A549 (cell line): ENCODE measurements at regions not wholly inside any gene's neighbourhood (a gene's known extent, or its start where the extent isn't known, plus 50 kb on each side); places are given as distances from the start of the nearest gene placed in this dataset.
A peak's percentile ranks its signal among the peaks of the same experiment; 100 is the strongest.

ENCODE experiments used
- ATAC-seq, 2 experiments: fragments of 200-7000 bp in 1 of 2; fragments of >200 bp in 1 of 2; cut with Nextera tagmentation in 1 of 2; cut with Tn5 transposase in 1 of 2; 3 replicates each; pipeline versions ENCODE4 v1.8.0 to v1.9.1; 2018 to 2020; ENCODE audit warnings: mild to moderate bottlenecking in 1 of 2, moderate library complexity in 1 of 2
- CTCF ChIA-PET: fragments of 300-600 bp; sonication (Branson Sonifier 250); formaldehyde crosslinking; extraction: SDS; loops from one replicate; lab custom pipeline; 2021; ENCODE audit warnings: antibody characterized with exemption, inconsistent platforms; lab: Yijun Ruan, JAX
- POLR2A ChIA-PET: fragments of 350-600 bp; formaldehyde crosslinking; extraction: SDS; loops from one replicate; lab custom pipeline; 2021; ENCODE audit warnings: antibody characterized with exemption, inconsistent platforms; lab: Yijun Ruan, JAX
- DNase-seq, 2 experiments: peaks; one replicate each; pipeline versions ENCODE4 v3.0.0 to v3.0.0-alpha.2; 2011 to 2016; ENCODE audit warnings: low read depth in 1 of 2, low spot score in 1 of 2
- FAIRE-seq: peaks from 2 replicates; lab custom pipeline; 2011; peaks lifted over from hg19 to GRCh38; lab: Jason Lieb, UNC
- H3K27ac ChIP-seq, 2 experiments: fragments of >200 bp; sonication (Bioruptor Twin); formaldehyde crosslinking; 3 replicates each; pipeline ENCODE4 v1.5.1; 2016 to 2017
- H3K4me1 ChIP-seq: fragments of >200 bp; sonication (Bioruptor Twin); formaldehyde crosslinking; 3 replicates; pipeline ENCODE4 v1.6.1; 2016
- H3K4me2 ChIP-seq: fragments of >200 bp; sonication (Bioruptor Twin); formaldehyde crosslinking; 3 replicates; pipeline ENCODE4 v1.6.1; 2016
- H3K4me3 ChIP-seq: fragments of >200 bp; sonication (Bioruptor Twin); formaldehyde crosslinking; 3 replicates; pipeline ENCODE4 v1.5.1; 2016
- H3K9me3 ChIP-seq: fragments of >200 bp; sonication (Bioruptor Twin); formaldehyde crosslinking; 3 replicates; pipeline ENCODE4 v1.6.1; 2016
- CBX8 ChIP-seq: fragments of 200-600 bp; sonication (generic); IDR thresholded peaks from 2 replicates; pipeline ENCODE4 v1.6.1; 2016
- CEBPB ChIP-seq, 2 experiments: fragments of >200 bp in 1 of 2; sonication (Bioruptor Twin) in 1 of 2; formaldehyde crosslinking in 1 of 2; IDR thresholded peaks; 2 replicates each; pipeline ENCODE4 v1.6.1; 2012 to 2016
- CHD4 ChIP-seq: fragments of 200-600 bp; sonication (generic); IDR thresholded peaks from 2 replicates; pipeline ENCODE4 v1.6.1; 2016; ENCODE audit warnings: antibody characterized with exemption, mild to moderate bottlenecking, borderline replicate concordance
- EHF ChIP-seq: fragments of 250-450 bp; sonication (Bioruptor Pico); IDR thresholded peaks from 2 replicates; pipeline ENCODE4 v1.5.0; 2020; ENCODE audit warnings: mild to moderate bottlenecking
- EHMT2 ChIP-seq: fragments of 200-600 bp; sonication (generic); IDR thresholded peaks from 2 replicates; pipeline ENCODE4 v1.6.1; 2016; ENCODE audit warnings: antibody characterized with exemption, low read depth, mild to moderate bottlenecking, moderate library complexity
- ESRRA ChIP-seq: fragments of 150-350 bp; IDR thresholded peaks from 2 replicates; pipeline ENCODE4 v1.6.1; 2014; ENCODE audit warnings: mild to moderate bottlenecking, low read length, borderline replicate concordance
- FOXS1 ChIP-seq: fragments of 250-450 bp; sonication (Bioruptor Pico); IDR thresholded peaks from 2 replicates; pipeline ENCODE4 v1.5.0; 2020; ENCODE audit warnings: mild to moderate bottlenecking, moderate library complexity
- GATA3 ChIP-seq: IDR thresholded peaks from 2 replicates; pipeline ENCODE4 v1.6.1; 2012; ENCODE audit warnings: borderline replicate concordance
- HDAC2 ChIP-seq: fragments of 200-600 bp; sonication (generic); IDR thresholded peaks from 2 replicates; pipeline ENCODE4 v1.6.1; 2016
- HOXA7 ChIP-seq: fragments of 250-450 bp; sonication (Bioruptor Pico); IDR thresholded peaks from 2 replicates; pipeline ENCODE4 v1.5.0; 2020; ENCODE audit warnings: mild to moderate bottlenecking, moderate library complexity
- HOXB13 ChIP-seq: fragments of 250-450 bp; sonication (Bioruptor Pico); IDR thresholded peaks from 2 replicates; pipeline ENCODE4 v1.5.0; 2020; ENCODE audit warnings: low read depth, mild to moderate bottlenecking, moderate library complexity
- KDM1A ChIP-seq: fragments of 200-600 bp; sonication (generic); IDR thresholded peaks from 2 replicates; pipeline ENCODE4 v1.6.1; 2016; ENCODE audit warnings: low read depth, mild to moderate bottlenecking
- KDM5A ChIP-seq: fragments of 200-600 bp; sonication (generic); IDR thresholded peaks from 2 replicates; pipeline ENCODE4 v1.6.1; 2016; ENCODE audit warnings: antibody characterized with exemption, mild to moderate bottlenecking
- MAFK ChIP-seq: fragments of 450-650 bp; IDR thresholded peaks from 2 replicates; pipeline ENCODE4 v1.6.1; 2014; ENCODE audit not compliant: partially characterized antibody
- MAZ ChIP-seq: fragments of 150-350 bp; IDR thresholded peaks from 2 replicates; pipeline ENCODE4 v1.6.1; 2014; ENCODE audit warnings: antibody characterized with exemption, low read depth, low read length, borderline replicate concordance
- PHF8 ChIP-seq: fragments of 200-600 bp; sonication (generic); IDR thresholded peaks from 2 replicates; pipeline ENCODE4 v1.6.1; 2016; ENCODE audit warnings: low read depth, mild to moderate bottlenecking, antibody characterized with exemption, moderate library complexity, borderline replicate concordance
- POLR2A ChIP-seq: IDR thresholded peaks from 2 replicates; pipeline ENCODE4 v1.6.1; 2012; ENCODE audit warnings: mild to moderate bottlenecking, low read length
- RAD21 ChIP-seq, 2 experiments: fragments of >200 bp in 1 of 2; sonication (Bioruptor Twin) in 1 of 2; formaldehyde crosslinking in 1 of 2; IDR thresholded peaks in 1 of 2; conservative IDR thresholded peaks in 1 of 2; 2 replicates in 1 of 2; 3 replicates in 1 of 2; pipeline ENCODE4 v1.6.1; 2012 to 2018; ENCODE audit warnings: inconsistent platforms in 1 of 2
- RFX5 ChIP-seq: fragments of 450-650 bp; IDR thresholded peaks from 2 replicates; pipeline ENCODE4 v1.7.1; 2014; ENCODE audit warnings: antibody characterized with exemption, mild to moderate bottlenecking, moderate library complexity
- SREBF2 ChIP-seq: fragments of 450-650 bp; IDR thresholded peaks from 2 replicates; pipeline ENCODE4 v1.6.1; 2014; ENCODE audit warnings: mild to moderate bottlenecking, moderate library complexity
- TFCP2L1 ChIP-seq: fragments of 250-450 bp; sonication (Bioruptor Pico); IDR thresholded peaks from 2 replicates; pipeline ENCODE4 v1.5.0; 2021; ENCODE audit warnings: mild to moderate bottlenecking
- TP53 ChIP-seq: fragments of 250-450 bp; sonication (Bioruptor Pico); IDR thresholded peaks from 2 replicates; pipeline ENCODE4 v1.5.0; 2021; ENCODE audit warnings: mild to moderate bottlenecking, moderate library complexity
- ZNF302 ChIP-seq: fragments of 250-450 bp; sonication (Bioruptor Pico); IDR thresholded peaks from 2 replicates; pipeline ENCODE4 v1.9.0; 2021; ENCODE audit warnings: inconsistent platforms, mild to moderate bottlenecking, moderate library complexity
- ZSCAN20 ChIP-seq: fragments of 250-450 bp; sonication (Bioruptor Pico); IDR thresholded peaks from 2 replicates; pipeline ENCODE4 v1.8.0; 2022; ENCODE audit warnings: mild to moderate bottlenecking, moderate library complexity
- WGBS: methylation state at CpG from one replicate; pipeline ENCODE4 v1.1.6; 2017; ENCODE audit errors: missing lambda C conversion rate; 5-methylcytosine and 5-hydroxymethylcytosine counted together
- TF ChIP-seq, protein P1 (sequence below): fragments of 150-350 bp; IDR thresholded peaks from 2 replicates; pipeline ENCODE4 v1.6.1; 2014; ENCODE audit warnings: low read depth, mild to moderate bottlenecking, low read length
- TF ChIP-seq, protein P2 (sequence below): IDR thresholded peaks from 2 replicates; pipeline ENCODE4 v1.6.1; 2012; ENCODE audit warnings: low read depth, borderline replicate concordance
- TF ChIP-seq, protein P3 (sequence below): fragments of >200 bp; sonication (Bioruptor Twin); formaldehyde crosslinking; IDR thresholded peaks from 2 replicates; pipeline ENCODE4 v1.6.1; 2016
- TF ChIP-seq, protein P4 (sequence below): IDR thresholded peaks from 2 replicates; pipeline ENCODE4 v1.6.1; 2012
- TF ChIP-seq, protein P5 (sequence below): IDR thresholded peaks from 2 replicates; pipeline ENCODE4 v1.6.1; 2012
- TF ChIP-seq, protein P6 (sequence below): fragments of 200-600 bp; sonication (generic); IDR thresholded peaks from 2 replicates; pipeline ENCODE4 v1.6.1; 2016; ENCODE audit warnings: antibody characterized with exemption, mild to moderate bottlenecking, moderate library complexity

DNA sequence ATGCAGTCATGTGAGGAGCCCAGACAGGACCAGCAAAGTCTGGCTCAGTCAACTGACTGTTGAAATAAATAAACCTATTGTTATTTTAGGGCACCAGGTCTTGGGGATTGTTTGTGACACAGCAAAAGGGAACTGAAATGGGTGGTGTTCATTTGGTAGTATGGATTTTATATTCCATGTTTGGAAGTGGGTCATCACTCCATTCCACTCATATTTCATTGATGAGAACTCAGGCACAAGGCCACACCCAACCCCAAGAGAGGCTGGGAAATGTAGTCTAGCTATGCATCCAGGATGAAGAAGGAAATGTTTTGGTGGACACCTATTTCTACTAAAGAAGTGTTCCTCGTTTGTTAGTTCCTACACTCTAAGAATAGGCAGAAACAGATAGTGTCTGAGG lies 64.9 kb upstream of the BTBD3 start:
- WGBS, result 0% methylated on average over 1 of the region's 1 CpG
- ATAC-seq (no peak), FAIRE-seq (no peak), DNase-seq (no peak)
- TF ChIP-seq CHD4 (no peak), ZNF302 (no peak), PHF8 (no peak), HDAC2 (no peak), RFX5 (no peak), CEBPB (IDR thresholded peaks at IDR 0.05) (no peak), SREBF2 (no peak), KDM1A (no peak), HOXB13 (CRISPR knock-in tag) (no peak), MAZ (no peak), EHMT2 (no peak), ESRRA (no peak), HOXA7 (CRISPR knock-in tag) (no peak), FOXS1 (CRISPR knock-in tag) (no peak), MAFK (no peak), KDM5A (no peak), EHF (no peak)
- TF ChIP-seq, protein P1, sequence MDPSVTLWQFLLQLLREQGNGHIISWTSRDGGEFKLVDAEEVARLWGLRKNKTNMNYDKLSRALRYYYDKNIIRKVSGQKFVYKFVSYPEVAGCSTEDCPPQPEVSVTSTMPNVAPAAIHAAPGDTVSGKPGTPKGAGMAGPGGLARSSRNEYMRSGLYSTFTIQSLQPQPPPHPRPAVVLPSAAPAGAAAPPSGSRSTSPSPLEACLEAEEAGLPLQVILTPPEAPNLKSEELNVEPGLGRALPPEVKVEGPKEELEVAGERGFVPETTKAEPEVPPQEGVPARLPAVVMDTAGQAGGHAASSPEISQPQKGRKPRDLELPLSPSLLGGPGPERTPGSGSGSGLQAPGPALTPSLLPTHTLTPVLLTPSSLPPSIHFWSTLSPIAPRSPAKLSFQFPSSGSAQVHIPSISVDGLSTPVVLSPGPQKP, result no peak
- TF ChIP-seq, protein P2, sequence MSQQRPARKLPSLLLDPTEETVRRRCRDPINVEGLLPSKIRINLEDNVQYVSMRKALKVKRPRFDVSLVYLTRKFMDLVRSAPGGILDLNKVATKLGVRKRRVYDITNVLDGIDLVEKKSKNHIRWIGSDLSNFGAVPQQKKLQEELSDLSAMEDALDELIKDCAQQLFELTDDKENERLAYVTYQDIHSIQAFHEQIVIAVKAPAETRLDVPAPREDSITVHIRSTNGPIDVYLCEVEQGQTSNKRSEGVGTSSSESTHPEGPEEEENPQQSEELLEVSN, result no peak
- TF ChIP-seq, protein P3, sequence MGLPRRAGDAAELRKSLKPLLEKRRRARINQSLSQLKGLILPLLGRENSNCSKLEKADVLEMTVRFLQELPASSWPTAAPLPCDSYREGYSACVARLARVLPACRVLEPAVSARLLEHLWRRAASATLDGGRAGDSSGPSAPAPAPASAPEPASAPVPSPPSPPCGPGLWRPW, result no peak
- POLR2A ChIA-PET, result no interaction called here
- H3K27ac ChIP-seq, result no peak overlapping the region
- H3K4me2 ChIP-seq, result no peak overlapping the region
- CTCF ChIA-PET, result no interaction called here
- no peak overlapping the region for H3K4me3 ChIP-seq
- H3K4me1 ChIP-seq, result peaks cover 11% of the 10 kb centered on the region; the same call in 1 of the 3 replicates
- H3K9me3 ChIP-seq, result no peaks in the 10 kb centered on the region

DNA sequence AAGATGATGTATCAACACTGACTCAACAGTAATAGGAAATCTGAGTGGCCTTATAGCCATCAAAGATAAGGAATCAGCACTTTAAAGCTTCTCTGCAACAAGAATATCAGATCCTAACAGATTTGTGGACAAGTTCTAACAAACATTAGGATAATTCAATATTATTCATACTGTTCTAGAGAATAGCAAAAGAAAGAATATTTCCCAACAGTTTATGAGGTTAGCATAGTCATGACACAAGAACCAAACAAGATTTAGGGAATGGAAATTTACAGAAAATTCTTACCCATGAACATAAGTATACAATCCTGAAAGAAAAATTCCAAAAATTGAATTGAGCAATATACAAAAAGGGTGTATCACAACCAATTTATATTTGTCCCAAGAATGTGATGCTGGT lies 64.3 kb upstream of the BTBD3 start:
- no peak overlapping the region for H3K4me3 ChIP-seq
- POLR2A ChIA-PET, result no interaction called here
- TF ChIP-seq KDM1A (no peak), CEBPB (IDR thresholded peaks at IDR 0.05) (no peak), TP53 (CRISPR knock-in tag) (no peak), SREBF2 (no peak), RAD21 (conservative IDR thresholded peaks at IDR 0.05 in 1 of 2, IDR thresholded peaks at IDR 0.05 in 1 of 2) (no peak), TFCP2L1 (no peak), CBX8 (no peak), POLR2A (no peak), ZSCAN20 (CRISPR knock-in tag) (no peak), GATA3 (no peak), HDAC2 (no peak), EHMT2 (no peak), PHF8 (no peak), RFX5 (no peak)
- TF ChIP-seq, protein P4, sequence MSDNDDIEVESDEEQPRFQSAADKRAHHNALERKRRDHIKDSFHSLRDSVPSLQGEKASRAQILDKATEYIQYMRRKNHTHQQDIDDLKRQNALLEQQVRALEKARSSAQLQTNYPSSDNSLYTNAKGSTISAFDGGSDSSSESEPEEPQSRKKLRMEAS, result no peak
- TF ChIP-seq, protein P5, sequence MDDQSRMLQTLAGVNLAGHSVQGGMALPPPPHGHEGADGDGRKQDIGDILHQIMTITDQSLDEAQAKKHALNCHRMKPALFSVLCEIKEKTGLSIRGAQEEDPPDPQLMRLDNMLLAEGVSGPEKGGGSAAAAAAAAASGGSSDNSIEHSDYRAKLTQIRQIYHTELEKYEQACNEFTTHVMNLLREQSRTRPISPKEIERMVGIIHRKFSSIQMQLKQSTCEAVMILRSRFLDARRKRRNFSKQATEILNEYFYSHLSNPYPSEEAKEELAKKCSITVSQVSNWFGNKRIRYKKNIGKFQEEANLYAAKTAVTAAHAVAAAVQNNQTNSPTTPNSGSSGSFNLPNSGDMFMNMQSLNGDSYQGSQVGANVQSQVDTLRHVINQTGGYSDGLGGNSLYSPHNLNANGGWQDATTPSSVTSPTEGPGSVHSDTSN, result no peak
- TF ChIP-seq, protein P6, sequence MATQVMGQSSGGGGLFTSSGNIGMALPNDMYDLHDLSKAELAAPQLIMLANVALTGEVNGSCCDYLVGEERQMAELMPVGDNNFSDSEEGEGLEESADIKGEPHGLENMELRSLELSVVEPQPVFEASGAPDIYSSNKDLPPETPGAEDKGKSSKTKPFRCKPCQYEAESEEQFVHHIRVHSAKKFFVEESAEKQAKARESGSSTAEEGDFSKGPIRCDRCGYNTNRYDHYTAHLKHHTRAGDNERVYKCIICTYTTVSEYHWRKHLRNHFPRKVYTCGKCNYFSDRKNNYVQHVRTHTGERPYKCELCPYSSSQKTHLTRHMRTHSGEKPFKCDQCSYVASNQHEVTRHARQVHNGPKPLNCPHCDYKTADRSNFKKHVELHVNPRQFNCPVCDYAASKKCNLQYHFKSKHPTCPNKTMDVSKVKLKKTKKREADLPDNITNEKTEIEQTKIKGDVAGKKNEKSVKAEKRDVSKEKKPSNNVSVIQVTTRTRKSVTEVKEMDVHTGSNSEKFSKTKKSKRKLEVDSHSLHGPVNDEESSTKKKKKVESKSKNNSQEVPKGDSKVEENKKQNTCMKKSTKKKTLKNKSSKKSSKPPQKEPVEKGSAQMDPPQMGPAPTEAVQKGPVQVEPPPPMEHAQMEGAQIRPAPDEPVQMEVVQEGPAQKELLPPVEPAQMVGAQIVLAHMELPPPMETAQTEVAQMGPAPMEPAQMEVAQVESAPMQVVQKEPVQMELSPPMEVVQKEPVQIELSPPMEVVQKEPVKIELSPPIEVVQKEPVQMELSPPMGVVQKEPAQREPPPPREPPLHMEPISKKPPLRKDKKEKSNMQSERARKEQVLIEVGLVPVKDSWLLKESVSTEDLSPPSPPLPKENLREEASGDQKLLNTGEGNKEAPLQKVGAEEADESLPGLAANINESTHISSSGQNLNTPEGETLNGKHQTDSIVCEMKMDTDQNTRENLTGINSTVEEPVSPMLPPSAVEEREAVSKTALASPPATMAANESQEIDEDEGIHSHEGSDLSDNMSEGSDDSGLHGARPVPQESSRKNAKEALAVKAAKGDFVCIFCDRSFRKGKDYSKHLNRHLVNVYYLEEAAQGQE, result no peak
- TF ChIP-seq, all 56 proteins: peak for 0
- no peaks in the 10 kb centered on the region for H3K9me3 ChIP-seq
- DNase-seq (no peak), ATAC-seq (no peak), FAIRE-seq (peak; percentile 70)
- CTCF ChIA-PET, result no interaction called here
- no peak overlapping the region for H3K4me2 ChIP-seq
- H3K27ac ChIP-seq, result no peak overlapping the region
- H3K4me1 ChIP-seq, result peaks cover 7% of the 10 kb centered on the region; the same call in 1 of the 3 replicates
